Sciatic nerve (tissue), 2 donors: ENCODE measurements at regions not wholly inside any gene's neighbourhood (a gene's known extent, or its start where the extent isn't known, plus 50 kb on each side); places are given as distances from the start of the nearest gene placed in this dataset.

Source experiments
- ATAC-seq: fragments of 200-7000 bp; cut with Tn5 transposase; one replicate; pipeline ENCODE4 v1.9.1; 2020; ENCODE audit warnings: mild to moderate bottlenecking, moderate library complexity
- DNase-seq: peaks from one replicate; pipeline ENCODE4 v3.0.0-alpha.2; 2020; ENCODE audit warnings: low spot score
- intact Hi-C: fragments of 100-400 bp; cut with DNase I; formaldehyde crosslinking; loops from one replicate; pipeline ENCODE4 v1.14.2; 2022
- donor health status: DM: no; HTN: no; CAD: no.
- donor health status: DM: no; HTN: no; CAD: no.

- ATAC-seq (no peak), DNase-seq (no peak)
- intact Hi-C loops = no loop called here
Observed at GRCh38 chr2:239485622-239486021, 84.8 kb upstream of the HDAC4 start.

GRCh38 chr2:239484571-239485355 lies 83.9 kb upstream of the HDAC4 start:
- intact Hi-C loops = no loop called here
- no peak for ATAC-seq
- DNase-seq = no peak

- no peak for ATAC-seq
- intact Hi-C loops = no loop called here
- DNase-seq = no peak
Observed at GRCh38 chr2:239482778-239483712, 82.2 kb upstream of the HDAC4 start.

GRCh38 chr2:239479471-239479870 lies 78.7 kb upstream of the HDAC4 start:
- intact Hi-C loops = no loop called here
- DNase-seq = no peak
- no peak for ATAC-seq

- ATAC-seq = no peak
- intact Hi-C loops = no loop called here
- no peak for DNase-seq
Observed at GRCh38 chr2:239477591-239477990, 76.8 kb upstream of the HDAC4 start.

- intact Hi-C loops = no loop called here
- no peak for DNase-seq
- ATAC-seq = no peak
Observed at GRCh38 chr2:239476757-239477585, 76.2 kb upstream of the HDAC4 start.

GRCh38 chr2:239476029-239476756 lies 75.4 kb upstream of the HDAC4 start:
- DNase-seq (no peak), ATAC-seq (no peak)
- intact Hi-C loops = no loop called here

GRCh38 chr2:239475161-239476028 lies 74.6 kb upstream of the HDAC4 start:
- intact Hi-C loops = no loop called here
- ATAC-seq = no peak
- peak; percentile 52 for DNase-seq

- intact Hi-C loops = no loop called here
- ATAC-seq (no peak), DNase-seq (peak; percentile 31)
Observed at GRCh38 chr2:239473211-239473805, 72.5 kb upstream of the HDAC4 start.

- peak; percentile 8 for DNase-seq
- intact Hi-C loops = no loop called here
Observed at GRCh38 chr2:239472235-239472775, 71.5 kb upstream of the HDAC4 start.

GRCh38 chr2:239471011-239471792 lies 70.4 kb upstream of the HDAC4 start:
- DNase-seq (no peak), ATAC-seq (no peak)
- intact Hi-C loops = no loop called here

More at GRCh38 chr2:239472235-239472775, 71.5 kb upstream of the HDAC4 start:
- no peak for ATAC-seq

- intact Hi-C loops = no loop called here
- DNase-seq = no peak
- no peak for ATAC-seq
Observed at GRCh38 chr2:239470151-239470900, 69.5 kb upstream of the HDAC4 start.

GRCh38 chr2:239469106-239469960 lies 68.5 kb upstream of the HDAC4 start:
- DNase-seq (no peak), ATAC-seq (no peak)

GRCh38 chr2:239468491-239469105 lies 67.8 kb upstream of the HDAC4 start:
- ATAC-seq (no peak), DNase-seq (peak; percentile 32)
- intact Hi-C loops = no loop called here

More at GRCh38 chr2:239469106-239469960, 68.5 kb upstream of the HDAC4 start:
- intact Hi-C loops = no loop called here
